ENCODE measurements at regions not wholly inside any gene's neighbourhood (a gene's known extent, or its start where the extent isn't known, plus 50 kb on each side); places are given as distances from the start of the nearest gene placed in this dataset.

- TF ChIP-seq CTCF (IDR thresholded peaks at IDR 0.05 in 2 of 3, conservative IDR thresholded peaks at IDR 0.05 in 1 of 3; ENCODE audit: borderline replicate concordance in 1 of 3, insufficient read depth in 1 of 3, low read depth in 2 of 3, low read length in 2 of 3) (no peak), ZNF274 (IDR thresholded peaks at IDR 0.05; ENCODE audit: low read depth, low read length) (no peak), ATF3 (IDR thresholded peaks at IDR 0.05) (no peak), POLR2AphosphoS5 (IDR thresholded peaks at IDR 0.05; ENCODE audit: low read depth, low read length) (no peak), REST (IDR thresholded peaks at IDR 0.05; ENCODE audit: low read depth) (no peak), POLR2A (IDR thresholded peaks at IDR 0.05; ENCODE audit: borderline replicate concordance, extremely low read depth, insufficient read depth, insufficient read length) (no peak), EZH2 (IDR thresholded peaks at IDR 0.05) (no peak), EGR1 (IDR thresholded peaks at IDR 0.05; ENCODE audit: low read depth) (no peak)
Observed at GRCh38 chr3:64888840-64889392, 201.1 kb upstream of the ADAMTS9 start.
